Activated T-helper 2 cell treated with anti-CD3 and anti-CD28 coated beads, Interferon-gamma antibody, Interleukin-2, Interleukin-4, amounts not matched to agents 10 μg/mL and 5 μg/mL and 100 μg/mL, durations not matched to agents 14 hours and 24 hours and 36 hours (primary cell): ENCODE measurements at regions not wholly inside any gene's neighbourhood (a gene's known extent, or its start where the extent isn't known, plus 50 kb on each side); places are given as distances from the start of the nearest gene placed in this dataset.

Source experiments
- DNase-seq: peaks from one replicate; pipeline ENCODE4 v3.0.0; 2021; ENCODE audit warnings: low spot score
- H3K27ac Mint-ChIP-seq: one replicate; pipeline ENCODE4 v1.8.0; 2021; ENCODE audit warnings: mixed read lengths
- H3K27me3 Mint-ChIP-seq: one replicate; pipeline ENCODE4 v1.8.0; 2021; ENCODE audit warnings: low read depth, mixed read lengths
- H3K36me3 Mint-ChIP-seq: one replicate; pipeline ENCODE4 v1.8.0; 2021; ENCODE audit warnings: low read depth, mixed read lengths
- H3K4me1 Mint-ChIP-seq: one replicate; pipeline ENCODE4 v1.8.0; 2021; ENCODE audit warnings: low read depth, mixed read lengths
- H3K4me3 Mint-ChIP-seq: one replicate; pipeline ENCODE4 v1.8.0; 2021; ENCODE audit warnings: low read depth, mild to moderate bottlenecking, moderate library complexity, mixed read lengths
- H3K9me3 Mint-ChIP-seq: one replicate; pipeline ENCODE4 v1.8.0; 2021; ENCODE audit warnings: mixed read lengths
- intact Hi-C: fragments of 100-400 bp; cut with micrococcal nuclease; formaldehyde crosslinking; loops from one replicate; pipeline ENCODE4 v1.15.1; 2023

- Mint-ChIP-seq H3K36me3 (no peaks in the 10 kb centered on the region), H3K9me3 (no peaks in the 10 kb centered on the region), H3K4me3 (no peak overlapping the region), H3K4me1 (no peaks in the 10 kb centered on the region), H3K27me3 (no peaks in the 10 kb centered on the region), H3K27ac (no peak overlapping the region)
- no peak for DNase-seq
- intact Hi-C loops: loop anchor here (2.0 kb wide), 1 partner anchor 21 kb away; no protein-coding TSS in a partner anchor
Observed at GRCh38 chr12:90167518-90168208, 459.0 kb upstream of the ATP2B1 start.

GRCh38 chr12:90166671-90167070 lies 458.0 kb upstream of the ATP2B1 start:
- Mint-ChIP-seq H3K27ac (no peak overlapping the region), H3K4me3 (no peak overlapping the region)
- no peak for DNase-seq

GRCh38 chr12:90166012-90166411 lies 457.4 kb upstream of the ATP2B1 start:
- intact Hi-C loops: loop anchor here (2.0 kb wide), 1 partner anchor 19 kb away; no protein-coding TSS in a partner anchor
- H3K9me3 Mint-ChIP-seq: no peaks in the 10 kb centered on the region
- no peak overlapping the region for H3K4me3 Mint-ChIP-seq
- no peaks in the 10 kb centered on the region for H3K36me3 Mint-ChIP-seq
- no peak for DNase-seq
- H3K4me1 Mint-ChIP-seq: no peaks in the 10 kb centered on the region
- no peaks in the 10 kb centered on the region for H3K27me3 Mint-ChIP-seq
- H3K27ac Mint-ChIP-seq: no peak overlapping the region

More at GRCh38 chr12:90166671-90167070, 458.0 kb upstream of the ATP2B1 start:
- intact Hi-C loops: loop anchor here (2.0 kb wide), 1 partner anchor 20 kb away; no protein-coding TSS in a partner anchor
- no peaks in the 10 kb centered on the region for H3K27me3 Mint-ChIP-seq
- H3K36me3 Mint-ChIP-seq: no peaks in the 10 kb centered on the region
- no peaks in the 10 kb centered on the region for H3K4me1 Mint-ChIP-seq
- H3K9me3 Mint-ChIP-seq: no peaks in the 10 kb centered on the region

- Mint-ChIP-seq H3K27ac (no peak overlapping the region), H3K4me1 (no peaks in the 10 kb centered on the region), H3K36me3 (no peaks in the 10 kb centered on the region), H3K4me3 (no peak overlapping the region), H3K27me3 (peaks cover 3% of the 10 kb centered on the region), H3K9me3 (no peaks in the 10 kb centered on the region)
- intact Hi-C loops: no loop called here
- no peak for DNase-seq
Observed at GRCh38 chr12:90163975-90164374, 455.3 kb upstream of the ATP2B1 start.

GRCh38 chr12:90153827-90154226 lies 445.2 kb upstream of the ATP2B1 start:
- intact Hi-C loops: no loop called here
- Mint-ChIP-seq H3K27me3 (no peaks in the 10 kb centered on the region), H3K36me3 (no peaks in the 10 kb centered on the region), H3K4me3 (no peak overlapping the region), H3K4me1 (peaks cover 1% of the 10 kb centered on the region), H3K27ac (no peak overlapping the region), H3K9me3 (no peaks in the 10 kb centered on the region)
- DNase-seq: no peak

GRCh38 chr12:90152897-90153624 lies 444.4 kb upstream of the ATP2B1 start:
- no peaks in the 10 kb centered on the region for H3K27me3 Mint-ChIP-seq
- H3K27ac Mint-ChIP-seq: no peak overlapping the region
- H3K9me3 Mint-ChIP-seq: no peaks in the 10 kb centered on the region
- no peak overlapping the region for H3K4me3 Mint-ChIP-seq
- intact Hi-C loops: no loop called here
- H3K4me1 Mint-ChIP-seq: peaks cover 1% of the 10 kb centered on the region
- H3K36me3 Mint-ChIP-seq: no peaks in the 10 kb centered on the region
- DNase-seq: no peak

GRCh38 chr12:90151491-90152015 lies 442.9 kb upstream of the ATP2B1 start:
- Mint-ChIP-seq H3K4me3 (no peak overlapping the region), H3K9me3 (no peaks in the 10 kb centered on the region), H3K4me1 (peaks cover 1% of the 10 kb centered on the region), H3K36me3 (no peaks in the 10 kb centered on the region), H3K27ac (no peak overlapping the region), H3K27me3 (no peaks in the 10 kb centered on the region)
- no peak for DNase-seq
- intact Hi-C loops: no loop called here

GRCh38 chr12:90149453-90149852 lies 440.8 kb upstream of the ATP2B1 start:
- Mint-ChIP-seq H3K9me3 (no peaks in the 10 kb centered on the region), H3K27me3 (no peaks in the 10 kb centered on the region), H3K4me3 (no peak overlapping the region), H3K4me1 (peaks cover 1% of the 10 kb centered on the region), H3K36me3 (no peaks in the 10 kb centered on the region), H3K27ac (no peak overlapping the region)
- intact Hi-C loops: no loop called here
- no peak for DNase-seq

- intact Hi-C loops: no loop called here
- no peaks in the 10 kb centered on the region for H3K27me3 Mint-ChIP-seq
- no peaks in the 10 kb centered on the region for H3K9me3 Mint-ChIP-seq
- no peak overlapping the region for H3K27ac Mint-ChIP-seq
- no peaks in the 10 kb centered on the region for H3K36me3 Mint-ChIP-seq
- DNase-seq: no peak
- no peak overlapping the region for H3K4me3 Mint-ChIP-seq
- H3K4me1 Mint-ChIP-seq: no peaks in the 10 kb centered on the region
Observed at GRCh38 chr12:90129366-90130030, 420.9 kb upstream of the ATP2B1 start.

GRCh38 chr12:90128526-90128925 lies 419.9 kb upstream of the ATP2B1 start:
- H3K27me3 Mint-ChIP-seq: no peaks in the 10 kb centered on the region
- H3K27ac Mint-ChIP-seq: no peak overlapping the region
- no peaks in the 10 kb centered on the region for H3K4me1 Mint-ChIP-seq
- H3K36me3 Mint-ChIP-seq: no peaks in the 10 kb centered on the region
- no peaks in the 10 kb centered on the region for H3K9me3 Mint-ChIP-seq
- intact Hi-C loops: no loop called here
- no peak for DNase-seq
- no peak overlapping the region for H3K4me3 Mint-ChIP-seq

GRCh38 chr12:90126125-90126524 lies 417.5 kb upstream of the ATP2B1 start:
- intact Hi-C loops: no loop called here
- no peaks in the 10 kb centered on the region for H3K36me3 Mint-ChIP-seq
- no peaks in the 10 kb centered on the region for H3K4me1 Mint-ChIP-seq
- no peak overlapping the region for H3K4me3 Mint-ChIP-seq
- DNase-seq: no peak
- no peaks in the 10 kb centered on the region for H3K27me3 Mint-ChIP-seq
- peaks cover 5% of the 10 kb centered on the region for H3K9me3 Mint-ChIP-seq
- H3K27ac Mint-ChIP-seq: no peak overlapping the region

- Mint-ChIP-seq H3K9me3 (peaks cover 17% of the 10 kb centered on the region), H3K4me3 (no peak overlapping the region), H3K27me3 (no peaks in the 10 kb centered on the region), H3K27ac (no peak overlapping the region), H3K36me3 (no peaks in the 10 kb centered on the region), H3K4me1 (no peaks in the 10 kb centered on the region)
- no peak for DNase-seq
- intact Hi-C loops: no loop called here
Observed at GRCh38 chr12:90124914-90125313, 416.3 kb upstream of the ATP2B1 start.

- intact Hi-C loops: no loop called here
- Mint-ChIP-seq H3K27me3 (no peaks in the 10 kb centered on the region), H3K9me3 (peaks cover 23% of the 10 kb centered on the region), H3K36me3 (no peaks in the 10 kb centered on the region), H3K27ac (no peak overlapping the region), H3K4me1 (no peaks in the 10 kb centered on the region), H3K4me3 (no peak overlapping the region)
- DNase-seq: no peak
Observed at GRCh38 chr12:90124289-90124688, 415.7 kb upstream of the ATP2B1 start.
